Progenitor cell of endocrine pancreas (in vitro differentiated cells): ENCODE measurements at regions not wholly inside any gene's neighbourhood (a gene's known extent, or its start where the extent isn't known, plus 50 kb on each side); places are given as distances from the start of the nearest gene placed in this dataset.
"Not testable (repeated sequence)": the region's sequence is repeated elsewhere in the genome, so short reads cannot be mapped to it uniquely, and the experiment has no call there.

Experiments
- DNase-seq: peaks from one replicate; pipeline ENCODE4 v3.0.0; 2021; ENCODE audit warnings: low spot score; ENCODE audit not compliant: unreplicated experiment
- H3K27ac Mint-ChIP-seq: 2 replicates; pipeline ENCODE4 v1.8.0; 2021; ENCODE audit warnings: mild to moderate bottlenecking, moderate library complexity, mixed read lengths
- H3K27me3 Mint-ChIP-seq: 2 replicates; pipeline ENCODE4 v1.8.0; 2021; ENCODE audit warnings: mixed read lengths
- H3K36me3 Mint-ChIP-seq: 2 replicates; pipeline ENCODE4 v1.8.0; 2022; ENCODE audit warnings: mixed read lengths; ENCODE audit not compliant: insufficient read depth
- H3K4me1 Mint-ChIP-seq: 2 replicates; pipeline ENCODE4 v1.8.0; 2021; ENCODE audit warnings: low read depth, mixed read lengths
- H3K4me3 Mint-ChIP-seq: 2 replicates; pipeline ENCODE4 v1.8.0; 2021; ENCODE audit warnings: low read depth, mild to moderate bottlenecking, moderate library complexity, mixed read lengths
- H3K9me3 Mint-ChIP-seq: 2 replicates; pipeline ENCODE4 v1.8.0; 2021; ENCODE audit warnings: low read depth, mixed read lengths
- CTCF ChIP-seq: fragments of 200-600 bp; sonication (generic); IDR thresholded peaks from one replicate; pipeline ENCODE4 v1.5.0; 2021; ENCODE audit warnings: antibody characterized with exemption, mild to moderate bottlenecking; ENCODE audit not compliant: unreplicated experiment

DNA sequence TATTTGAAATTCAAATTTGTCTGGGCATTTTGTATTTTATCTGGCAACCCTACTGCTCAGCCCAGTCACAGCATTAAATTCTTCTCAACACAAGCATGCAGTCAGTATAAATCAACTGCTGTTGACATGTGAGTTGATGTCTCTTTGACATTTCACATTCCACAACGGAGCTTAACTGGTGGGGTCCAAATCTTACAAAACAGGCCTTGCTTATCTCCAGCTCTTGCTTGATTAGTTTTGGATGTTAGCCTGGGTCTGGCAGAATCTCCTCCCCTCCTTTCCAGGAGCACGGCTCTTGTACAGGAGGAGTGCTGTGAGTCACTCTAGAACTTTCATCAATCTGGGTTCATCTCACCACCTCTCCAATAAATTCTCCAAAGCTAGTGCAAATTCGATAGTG lies 80.8 kb upstream of the PHACTR1 start:
- peaks cover 3% of the 10 kb centered on the region for H3K27me3 Mint-ChIP-seq
- DNase-seq = no peak
- H3K4me3 Mint-ChIP-seq = no peak overlapping the region
- H3K4me1 Mint-ChIP-seq = peaks cover 3% of the 10 kb centered on the region
- no peak overlapping the region for H3K27ac Mint-ChIP-seq
- TF ChIP-seq CTCF = no peak
- peaks cover 12% of the 10 kb centered on the region for H3K9me3 Mint-ChIP-seq
- H3K36me3 Mint-ChIP-seq = peaks cover 3% of the 10 kb centered on the region

GRCh38 chr6:12636336-12636735 lies 80.2 kb upstream of the PHACTR1 start:
- H3K27ac Mint-ChIP-seq = no peak overlapping the region
- peaks cover 12% of the 10 kb centered on the region for H3K9me3 Mint-ChIP-seq
- H3K4me1 Mint-ChIP-seq = peaks cover 3% of the 10 kb centered on the region
- H3K27me3 Mint-ChIP-seq = peaks cover 3% of the 10 kb centered on the region
- peaks cover 3% of the 10 kb centered on the region for H3K36me3 Mint-ChIP-seq
- no peak for DNase-seq
- TF ChIP-seq CTCF = peak; percentile 46
- no peak overlapping the region for H3K4me3 Mint-ChIP-seq

DNA sequence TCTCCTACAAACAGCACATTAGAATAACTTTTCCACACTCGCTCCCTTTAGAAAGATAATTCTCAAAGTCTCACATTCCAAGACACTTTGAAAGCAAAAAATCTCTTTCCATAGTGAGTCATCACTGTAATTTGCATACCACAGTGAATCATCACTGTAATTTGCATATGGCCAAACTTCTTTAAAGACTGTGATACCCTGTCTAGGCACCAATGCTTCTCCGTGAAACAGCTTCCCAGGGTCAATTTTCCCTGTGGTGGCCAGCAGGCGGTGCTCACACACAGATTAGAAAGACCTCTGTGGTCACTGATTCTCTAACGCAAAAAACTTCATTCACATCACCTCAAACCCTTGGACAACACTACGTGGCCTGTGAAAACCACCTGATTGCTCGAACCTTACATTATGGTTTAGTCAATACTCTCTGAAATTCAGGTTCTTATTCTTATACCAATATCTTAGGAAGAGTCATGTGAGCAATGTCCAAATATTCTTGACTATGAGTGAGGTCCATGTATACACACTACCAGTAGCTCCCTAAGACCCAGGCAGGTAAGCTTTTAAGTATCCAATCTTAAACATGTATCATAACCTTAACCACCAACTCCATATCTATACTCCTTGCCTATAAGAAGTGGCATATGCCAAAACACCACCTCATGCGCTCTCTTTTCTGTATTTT lies 78.5 kb upstream of the PHACTR1 start:
- peaks cover 3% of the 10 kb centered on the region for H3K36me3 Mint-ChIP-seq
- peaks cover 3% of the 10 kb centered on the region for H3K4me1 Mint-ChIP-seq
- peaks cover 3% of the 10 kb centered on the region for H3K27me3 Mint-ChIP-seq
- no peak overlapping the region for H3K27ac Mint-ChIP-seq
- no peak overlapping the region for H3K4me3 Mint-ChIP-seq
- TF ChIP-seq CTCF = peak; percentile 86
- DNase-seq = peak; percentile 35
- peaks cover 19% of the 10 kb centered on the region for H3K9me3 Mint-ChIP-seq

- TF ChIP-seq CTCF = no peak
- Mint-ChIP-seq H3K9me3 (peaks cover 10% of the 10 kb centered on the region), H3K27ac (no peak overlapping the region), H3K4me3 (no peak overlapping the region), H3K36me3 (peaks cover 1% of the 10 kb centered on the region), H3K27me3 (peaks cover 3% of the 10 kb centered on the region), H3K4me1 (peaks cover under 1% of the 10 kb centered on the region)
- no peak for DNase-seq
Observed at GRCh38 chr6:12640438-12640837, 76.1 kb upstream of the PHACTR1 start.

- H3K9me3 Mint-ChIP-seq = peaks cover 12% of the 10 kb centered on the region
- H3K4me3 Mint-ChIP-seq, H3K36me3 Mint-ChIP-seq, H3K27me3 Mint-ChIP-seq, DNase-seq, H3K27ac Mint-ChIP-seq, H3K4me1 Mint-ChIP-seq: not testable (repeated sequence)
Observed at GRCh38 chr6:12641785-12642184, 74.8 kb upstream of the PHACTR1 start.

GRCh38 chr6:12645941-12646340 lies 70.6 kb upstream of the PHACTR1 start:
- Mint-ChIP-seq H3K4me1 (peaks cover 8% of the 10 kb centered on the region), H3K27ac (no peak overlapping the region), H3K27me3 (no peaks in the 10 kb centered on the region), H3K4me3 (no peak overlapping the region), H3K36me3 (peaks cover 1% of the 10 kb centered on the region), H3K9me3 (peaks cover 20% of the 10 kb centered on the region)
- no peak for DNase-seq
- TF ChIP-seq CTCF = no peak
